PC-9 (cell line): ENCODE measurements at regions not wholly inside any gene's neighbourhood (a gene's known extent, or its start where the extent isn't known, plus 50 kb on each side); places are given as distances from the start of the nearest gene placed in this dataset.

ENCODE experiments used
- BruUV-seq: library from RNA; stranded (reverse); fragments of 400-500 nt; replicated peaks from 2 replicates; lab custom pipeline; 2021; lab: Mats Ljungman, UMichigan
- CTCF ChIA-PET: fragments of 300-600 bp; sonication (Branson Sonifier 250); formaldehyde crosslinking; loops from one replicate; lab custom pipeline; 2022; ENCODE audit warnings: antibody characterized with exemption; lab: Charles Lee
- POLR2A ChIA-PET: fragments of 300-600 bp; sonication (Branson Sonifier 250); formaldehyde crosslinking; loops from one replicate; lab custom pipeline; 2022; ENCODE audit warnings: antibody characterized with exemption; ENCODE audit not compliant: unreplicated experiment; lab: Charles Lee
- DNase-seq, 2 experiments: peaks; one replicate each; pipeline versions ENCODE4 v3.0.0 to v3.0.0-alpha.2; 2015 to 2022; ENCODE audit warnings: mixed read lengths in 1 of 2
- H2AFZ ChIP-seq: fragments of 200-600 bp; sonication (generic); 2 replicates; pipeline ENCODE4 v1.8.1; 2017; ENCODE audit warnings: antibody characterized with exemption
- H3F3A ChIP-seq: fragments of 200-600 bp; sonication (generic); 2 replicates; pipeline ENCODE4 v1.8.1; 2017; ENCODE audit warnings: antibody characterized with exemption, mild to moderate bottlenecking, low read depth; ENCODE audit not compliant: insufficient read depth
- H3K27ac ChIP-seq: fragments of 200-600 bp; sonication (generic); 2 replicates; pipeline ENCODE4 v1.6.1; 2016; ENCODE audit warnings: mixed run types
- H3K27me3 ChIP-seq: fragments of 200-600 bp; sonication (generic); 2 replicates; pipeline ENCODE4 v1.6.1; 2016; ENCODE audit warnings: low read depth, mixed run types; ENCODE audit not compliant: insufficient read depth
- H3K36me3 ChIP-seq: fragments of 200-600 bp; sonication (generic); 2 replicates; pipeline ENCODE4 v1.6.1; 2016; ENCODE audit warnings: low read depth, mixed run types
- H3K4me1 ChIP-seq: fragments of 200-600 bp; sonication (generic); replicated peaks from 2 replicates; pipeline ENCODE4 v1.6.1; 2016; ENCODE audit warnings: mixed run types; ENCODE audit not compliant: insufficient read depth
- H3K4me2 ChIP-seq: fragments of 200-600 bp; sonication (generic); 2 replicates; pipeline ENCODE4 v1.6.1; 2017; ENCODE audit warnings: mixed run types
- H3K4me3 ChIP-seq: fragments of 200-600 bp; sonication (generic); 2 replicates; pipeline ENCODE4 v1.6.1; 2016; ENCODE audit warnings: mixed run types
- H3K79me2 ChIP-seq: fragments of 200-600 bp; sonication (generic); 2 replicates; pipeline ENCODE4 v1.6.1; 2017; ENCODE audit warnings: low read depth, mixed run types
- H3K9me2 ChIP-seq: fragments of 200-600 bp; sonication (generic); 2 replicates; pipeline ENCODE4 v1.8.1; 2017; ENCODE audit warnings: mild to moderate bottlenecking; ENCODE audit not compliant: insufficient read depth
- H3K9me3 ChIP-seq: fragments of 200-600 bp; sonication (generic); 2 replicates; pipeline ENCODE4 v1.8.1; 2016; ENCODE audit warnings: low read depth; ENCODE audit not compliant: insufficient read depth
- H4K20me1 ChIP-seq: fragments of 200-600 bp; sonication (generic); 2 replicates; pipeline ENCODE4 v1.8.1; 2017; ENCODE audit not compliant: insufficient read depth
- CTCF ChIP-seq: fragments of 200-600 bp; sonication (generic); conservative IDR thresholded peaks from 2 replicates; pipeline ENCODE4 v1.6.1; 2017; ENCODE audit warnings: mixed run types, antibody characterized with exemption, mild to moderate bottlenecking, moderate library complexity
- EZH2 ChIP-seq: fragments of 200-600 bp; sonication (generic); IDR thresholded peaks from 2 replicates; pipeline ENCODE4 v1.8.0; 2017; ENCODE audit warnings: antibody characterized with exemption, low read depth
- intact Hi-C: fragments of 100-400 bp; cut with micrococcal nuclease; formaldehyde crosslinking; loops from one replicate; pipeline ENCODE4 v1.10.0; 2022; ENCODE audit not compliant: unreplicated experiment

- 0 out of 2 replicates have a peak overlapping the region, but pooled peaks have one; percentile 3 for H2AFZ ChIP-seq
- no peaks in the 10 kb centered on the region for H3F3A ChIP-seq
- no TSS peak for BruUV-seq
- H3K79me2 ChIP-seq: no peaks in the 10 kb centered on the region
- no peaks in the 10 kb centered on the region for H3K36me3 ChIP-seq
- no peak for TF ChIP-seq CTCF
- no peak for TF ChIP-seq EZH2
- no peak overlapping the region for H3K4me3 ChIP-seq
- ChIA-PET CTCF (no interaction called here), POLR2A (interaction anchor here (0.6 kb wide), 1 partner anchor 1113 kb away, joined by 3 read pairs; no protein-coding TSS in a partner anchor)
- no peaks in the 10 kb centered on the region for H3K9me3 ChIP-seq
- no peak overlapping the region for H3K4me2 ChIP-seq
- peaks cover 7% of the 10 kb centered on the region; the same call in 1 of the 2 replicates for H3K27me3 ChIP-seq
- no peaks in the 10 kb centered on the region for H4K20me1 ChIP-seq
- intact Hi-C loops: loop anchor here (10.0 kb wide), 1 partner anchor 285 kb away; no protein-coding TSS in a partner anchor
- no peak for DNase-seq
- no peak overlapping the region for H3K27ac ChIP-seq
- no peaks in the 10 kb centered on the region for H3K4me1 ChIP-seq
- no peaks in the 10 kb centered on the region for H3K9me2 ChIP-seq
These were observed 205.2 kb downstream of the SP3 start for GRCh38 chr2:173759959-173760358.

- H3K4me2 ChIP-seq: no peak overlapping the region
- no peak for TF ChIP-seq EZH2
- TF ChIP-seq CTCF: no peak
These were observed 204.6 kb downstream of the SP3 start for GRCh38 chr2:173760553-173760952.

GRCh38 chr2:173761603-173762119 is 203.5 kb downstream of the SP3 start:
- Histone ChIP-seq H3K9me2 (no peaks in the 10 kb centered on the region), H3K4me3 (no peak overlapping the region), H3K79me2 (no peaks in the 10 kb centered on the region), H3K36me3 (no peaks in the 10 kb centered on the region), H3K4me1 (no peaks in the 10 kb centered on the region), H3K27ac (no peak overlapping the region), H3K27me3 (peaks cover 10% of the 10 kb centered on the region; the same call in 1 of the 2 replicates), H3K4me2 (no peak overlapping the region), H2AFZ (no peak overlapping the region), H3F3A (no peaks in the 10 kb centered on the region), H3K9me3 (no peaks in the 10 kb centered on the region), H4K20me1 (no peaks in the 10 kb centered on the region)
- TF ChIP-seq CTCF: no peak
- no peak for TF ChIP-seq EZH2
- ChIA-PET POLR2A (no interaction called here), CTCF (no interaction called here)
- BruUV-seq: no TSS peak
- no peak for DNase-seq
- intact Hi-C loops: no loop called here

More at GRCh38 chr2:173760553-173760952, 204.6 kb downstream of the SP3 start:
- ChIA-PET CTCF (no interaction called here), POLR2A (interaction anchor here (0.6 to 0.7 kb wide), 3 partner anchors 74 to 1113 kb away, joined by 3 to 5 read pairs (median 3); no protein-coding TSS in a partner anchor)
- no peak for DNase-seq
- no peaks in the 10 kb centered on the region for H3K9me3 ChIP-seq
- intact Hi-C loops: no loop called here
- H3K27me3 ChIP-seq: peaks cover 8% of the 10 kb centered on the region; the same call in 1 of the 2 replicates
- H2AFZ ChIP-seq: no peak overlapping the region
- H3K4me1 ChIP-seq: no peaks in the 10 kb centered on the region
- no TSS peak for BruUV-seq
- no peak overlapping the region for H3K27ac ChIP-seq
- no peaks in the 10 kb centered on the region for H3F3A ChIP-seq
- H3K9me2 ChIP-seq: no peaks in the 10 kb centered on the region
- H3K4me3 ChIP-seq: no peak overlapping the region
- H3K36me3 ChIP-seq: no peaks in the 10 kb centered on the region
- no peaks in the 10 kb centered on the region for H4K20me1 ChIP-seq
- no peaks in the 10 kb centered on the region for H3K79me2 ChIP-seq
